Umbilical cord (tissue), 1 donor: ENCODE measurements at regions not wholly inside any gene's neighbourhood (a gene's known extent, or its start where the extent isn't known, plus 50 kb on each side); places are given as distances from the start of the nearest gene placed in this dataset.

Experiments
- DNase-seq: peaks from one replicate; pipeline ENCODE4 v3.0.0-alpha.2; 2015; ENCODE audit warnings: low spot score

DNA sequence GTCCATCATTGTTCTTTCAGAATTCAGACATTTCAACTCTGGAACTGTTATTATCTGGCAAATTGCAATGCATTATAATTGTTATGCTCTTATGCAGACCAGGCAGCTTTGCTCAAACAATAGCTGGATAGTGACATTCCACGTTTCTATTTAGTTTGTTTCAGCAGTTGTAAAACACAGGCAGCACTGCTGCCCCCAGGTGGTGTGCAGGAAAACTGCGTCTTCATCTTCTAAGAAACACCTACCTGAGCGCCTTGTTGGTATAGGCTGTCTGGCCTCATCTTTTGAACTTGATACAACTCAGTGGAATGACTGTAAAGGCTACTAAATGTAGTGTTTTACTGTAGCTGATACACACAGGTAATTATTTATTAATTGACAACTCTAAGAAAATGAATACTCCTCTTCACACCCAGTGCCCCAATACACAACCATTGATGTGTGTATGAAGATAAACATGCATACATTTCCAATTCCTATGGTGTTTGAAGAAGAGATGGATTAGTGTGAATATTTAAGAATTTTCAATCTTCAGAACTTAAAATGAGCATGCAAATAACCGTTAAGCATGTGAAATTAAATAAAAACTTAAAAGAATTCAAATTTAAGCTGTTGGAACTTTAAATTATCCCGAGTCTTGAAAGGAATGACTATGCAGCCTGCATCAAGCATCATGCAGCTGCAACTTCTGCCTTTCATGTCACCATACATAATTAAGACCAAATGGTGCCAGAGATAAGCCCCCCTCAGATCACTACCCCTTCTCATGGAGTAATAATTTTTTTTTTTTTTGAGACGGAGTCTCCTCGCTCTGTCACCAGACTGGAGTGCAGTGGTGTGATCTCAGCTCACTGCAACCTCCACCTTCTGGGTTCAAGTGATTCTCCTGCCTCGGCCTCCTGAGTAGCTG is 85.6 kb downstream of the CD8B2 start:
- no peak for DNase-seq

DNA sequence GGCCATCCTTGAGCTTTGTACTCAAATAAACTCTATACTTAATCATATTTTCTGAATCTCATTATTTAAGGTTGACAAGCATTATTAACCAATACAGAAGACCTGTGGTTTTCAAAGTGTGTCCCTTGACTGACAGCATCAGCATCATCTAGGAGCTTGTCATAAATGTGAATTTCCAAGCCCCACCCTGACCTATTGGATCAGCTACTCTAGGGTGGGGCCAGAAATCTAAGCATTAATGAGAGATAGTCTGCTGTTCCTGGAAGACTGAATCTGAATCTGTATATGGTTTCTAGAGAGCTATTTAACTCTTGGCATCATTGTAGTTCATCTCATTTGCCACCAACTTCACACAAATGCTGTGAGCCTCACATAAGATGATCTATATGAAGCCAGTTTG is 86.6 kb downstream of the CD8B2 start:
- no peak for DNase-seq

DNA sequence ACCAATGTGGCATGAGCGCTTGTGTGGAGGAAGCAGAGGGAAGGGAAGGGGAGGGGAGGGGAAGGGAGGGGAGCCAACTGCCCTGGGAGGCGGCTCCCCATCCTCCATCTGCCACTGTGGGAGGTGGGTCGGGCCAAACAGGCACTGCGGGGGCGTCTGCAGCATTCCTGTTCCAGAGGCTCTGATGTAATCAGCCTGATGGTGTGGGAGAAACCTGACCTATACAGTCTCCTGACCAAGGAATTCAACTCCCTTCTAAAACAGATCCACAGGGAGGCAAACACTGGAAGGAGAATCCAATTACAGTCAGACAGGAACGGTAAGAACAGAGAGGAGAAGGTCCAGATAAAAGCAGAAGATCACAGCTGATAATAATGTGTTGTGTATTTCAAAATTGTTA is 88.8 kb downstream of the CD8B2 start:
- DNase-seq: peak; percentile 54

DNA sequence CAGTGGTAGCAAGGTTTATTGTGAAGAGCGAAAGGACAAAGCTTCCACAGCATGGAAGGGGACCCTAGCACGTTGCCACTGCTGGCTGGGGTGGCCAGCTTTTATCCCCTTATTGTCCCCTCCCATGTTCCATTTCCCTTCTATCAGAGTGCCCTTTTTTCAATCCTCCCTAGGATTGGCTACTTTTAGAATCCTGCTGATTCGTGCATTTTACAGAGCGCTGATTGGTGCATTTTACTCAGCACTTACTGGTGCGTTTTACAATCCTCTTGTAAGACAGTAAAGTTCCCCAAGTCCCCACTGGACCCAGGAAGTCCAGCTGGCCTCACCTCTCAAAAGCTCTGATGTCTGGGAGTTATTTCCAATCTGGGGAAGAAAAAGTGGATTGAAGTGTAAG is 90.1 kb downstream of the CD8B2 start:
- DNase-seq: no peak

DNA sequence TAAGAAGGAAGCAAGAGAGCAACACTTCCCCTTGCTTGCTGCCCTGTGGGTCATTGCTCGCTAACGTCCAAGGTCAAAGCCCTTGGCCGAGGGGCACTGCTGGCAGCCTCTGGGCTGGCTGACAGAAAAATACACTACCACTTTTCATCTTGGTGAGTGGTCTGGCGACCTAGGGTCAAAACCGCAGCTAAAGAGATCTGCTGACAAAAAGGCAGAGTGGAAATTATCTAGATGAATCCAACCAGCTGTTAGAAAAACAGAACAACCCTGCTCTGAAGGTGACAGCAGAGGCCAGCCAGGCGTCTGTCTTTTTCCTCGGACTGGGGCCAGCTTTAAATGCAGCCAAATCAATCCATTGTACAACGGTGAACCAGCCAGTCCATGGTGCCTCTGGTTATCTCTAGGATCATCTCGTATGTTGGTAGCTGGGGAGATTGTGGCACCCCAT is 92.6 kb downstream of the CD8B2 start:
- peak; percentile 25 for DNase-seq

DNA sequence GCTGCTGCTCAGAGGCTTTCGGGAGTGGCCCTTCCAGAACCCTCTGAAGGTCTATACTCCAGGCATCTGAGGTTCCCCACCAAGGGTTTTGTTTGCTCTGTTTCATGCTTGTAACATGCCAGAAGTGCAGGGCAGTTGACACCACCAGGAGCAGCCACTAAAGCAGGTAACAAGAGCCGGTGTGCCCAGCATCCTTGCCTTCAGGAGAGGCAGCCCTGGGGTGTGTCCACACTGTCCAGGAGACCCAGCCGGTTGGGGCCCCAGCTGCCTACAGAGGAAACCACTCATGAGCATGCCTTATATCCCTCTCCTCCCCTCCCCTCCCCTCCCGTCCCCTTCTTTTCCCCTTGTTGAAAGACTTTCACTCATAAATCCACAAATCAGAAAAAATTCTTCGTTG is 93.1 kb downstream of the CD8B2 start:
- DNase-seq: no peak

DNA sequence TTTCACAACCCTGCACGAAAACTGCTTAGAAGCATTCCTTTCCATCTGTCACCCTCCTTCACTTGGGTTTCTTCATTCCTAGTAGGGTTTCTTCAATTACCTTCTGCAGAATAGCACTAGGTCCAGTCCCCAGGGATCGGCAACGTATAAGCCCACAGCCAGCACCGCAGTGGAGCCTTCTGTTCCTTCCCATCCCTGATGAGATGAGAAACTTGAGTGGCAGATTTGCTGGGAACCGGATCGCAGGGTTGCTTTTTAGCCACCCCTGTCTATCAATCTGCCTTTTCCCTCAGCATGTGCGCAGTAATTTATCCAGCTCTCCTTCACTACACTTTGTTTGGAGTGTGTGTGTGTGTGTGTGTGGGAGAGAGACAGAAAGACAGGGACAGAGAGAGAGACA is 94.2 kb downstream of the CD8B2 start:
- no peak for DNase-seq

DNA sequence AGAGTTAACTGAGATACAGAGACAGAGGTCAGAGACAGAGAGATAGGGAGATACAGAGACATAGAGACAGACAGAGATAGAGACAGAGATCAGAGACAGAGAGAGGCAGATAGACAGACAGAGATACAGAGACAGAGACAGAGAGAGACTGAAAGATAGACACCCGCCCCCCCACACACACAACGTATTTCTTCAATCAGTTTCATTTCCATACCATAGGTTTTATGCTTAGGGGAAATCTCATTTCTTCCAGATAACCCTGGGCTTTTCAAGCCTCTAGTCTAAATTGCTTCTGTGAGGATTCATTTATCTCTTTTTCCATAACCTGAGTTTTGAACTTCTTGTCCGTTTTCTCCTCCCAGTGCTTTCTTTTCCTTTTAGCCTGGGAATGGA is 94.6 kb downstream of the CD8B2 start:
- DNase-seq: no peak

DNA sequence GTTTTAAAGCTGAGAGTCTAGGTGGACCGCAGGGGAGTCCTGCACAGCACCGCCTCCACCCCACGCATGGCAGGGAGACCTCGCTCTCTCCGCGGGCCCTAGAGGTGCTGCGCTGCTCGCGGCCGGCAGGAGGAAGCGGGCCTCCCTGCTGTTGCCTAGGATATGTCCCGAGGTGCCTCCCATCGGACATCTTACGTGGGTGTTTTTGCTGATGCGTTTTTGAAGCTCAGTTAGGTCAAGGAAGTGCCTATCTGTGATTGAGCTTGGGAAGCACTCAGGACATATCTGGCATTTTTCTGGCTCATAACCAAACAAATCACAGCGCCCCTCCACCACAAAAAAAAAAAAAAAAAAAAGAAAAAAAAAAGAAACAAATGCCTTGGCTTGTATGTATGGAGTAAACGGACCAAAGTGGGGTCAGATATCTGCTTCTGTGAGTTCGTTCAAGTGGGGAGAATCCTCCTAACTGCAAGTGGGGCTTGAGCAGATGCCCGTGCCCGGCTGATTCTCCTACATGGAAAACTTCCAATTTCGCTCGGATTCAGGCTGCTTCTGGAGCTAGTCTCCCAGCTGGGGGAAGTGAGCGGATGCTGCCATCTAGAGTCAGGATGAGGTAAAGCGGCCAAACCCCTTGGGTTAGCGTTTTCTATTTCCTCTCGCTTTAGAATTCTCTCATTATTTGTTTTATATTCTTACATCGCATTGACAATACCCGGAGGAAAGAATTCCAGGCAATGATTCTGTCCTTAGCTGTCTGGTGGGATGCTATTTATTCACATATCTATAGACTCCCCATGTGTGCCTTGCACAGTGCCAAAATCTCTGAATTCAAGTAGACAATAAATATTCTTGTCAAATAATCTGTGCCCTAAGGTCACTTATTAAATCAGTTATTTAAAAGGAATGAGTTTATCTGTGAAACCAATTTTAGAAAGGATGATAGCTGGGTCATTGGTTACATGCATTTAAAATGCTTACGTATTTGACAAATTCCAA is 95.3 kb downstream of the CD8B2 start:
- DNase-seq: peak; percentile 92

DNA sequence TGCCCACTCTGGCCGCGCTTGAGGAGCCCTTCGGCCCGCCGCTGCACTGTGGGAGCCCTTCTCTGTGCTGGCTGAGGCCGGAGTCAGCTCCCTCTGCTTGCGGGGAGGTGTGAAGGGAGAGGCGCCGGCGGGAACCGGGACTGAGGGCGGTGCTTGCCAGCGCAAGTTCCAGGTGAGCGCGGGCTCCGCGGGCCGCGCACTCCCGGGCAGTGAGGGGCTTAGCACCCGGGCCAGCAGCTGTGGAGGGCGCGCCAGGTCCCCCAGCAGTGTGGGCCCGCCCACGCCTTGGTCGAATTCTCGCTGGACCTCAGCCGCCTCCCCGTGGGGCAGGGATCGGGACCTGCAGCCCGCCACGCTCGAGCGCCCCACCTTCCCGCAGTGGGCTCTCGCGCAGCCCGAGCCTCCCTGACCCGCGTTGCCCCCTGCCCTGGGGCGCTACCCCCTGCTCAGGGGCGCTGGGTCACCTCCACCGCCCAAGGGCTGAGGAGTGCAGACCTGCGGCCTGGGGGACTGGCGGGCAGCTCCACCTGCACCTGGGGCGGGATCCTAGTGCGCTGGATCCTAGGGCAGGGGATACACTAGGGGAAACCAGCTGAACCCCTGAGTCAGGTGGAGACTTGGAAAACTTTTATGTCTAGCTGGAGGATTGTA is 97.3 kb downstream of the CD8B2 start:
- no peak for DNase-seq

DNA sequence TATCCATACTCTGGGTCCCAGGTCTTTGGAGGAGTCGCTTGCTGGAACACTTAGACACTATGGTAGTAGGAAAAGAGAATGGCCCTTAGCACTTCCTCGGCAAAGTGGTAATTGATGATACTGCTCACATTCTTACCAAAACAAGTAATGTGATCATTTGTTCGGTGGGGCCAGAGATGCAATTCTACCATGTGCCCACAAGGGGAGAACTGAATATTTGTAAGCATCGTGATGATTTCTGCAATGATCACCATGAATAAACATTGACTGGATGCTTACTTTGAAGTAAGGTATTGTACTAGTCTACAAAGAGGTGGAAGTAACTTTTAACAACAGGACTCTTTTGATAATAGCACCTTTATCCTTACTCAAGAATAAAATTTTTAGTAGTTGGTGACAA is 109.7 kb downstream of the CD8B2 start:
- DNase-seq: no peak

DNA sequence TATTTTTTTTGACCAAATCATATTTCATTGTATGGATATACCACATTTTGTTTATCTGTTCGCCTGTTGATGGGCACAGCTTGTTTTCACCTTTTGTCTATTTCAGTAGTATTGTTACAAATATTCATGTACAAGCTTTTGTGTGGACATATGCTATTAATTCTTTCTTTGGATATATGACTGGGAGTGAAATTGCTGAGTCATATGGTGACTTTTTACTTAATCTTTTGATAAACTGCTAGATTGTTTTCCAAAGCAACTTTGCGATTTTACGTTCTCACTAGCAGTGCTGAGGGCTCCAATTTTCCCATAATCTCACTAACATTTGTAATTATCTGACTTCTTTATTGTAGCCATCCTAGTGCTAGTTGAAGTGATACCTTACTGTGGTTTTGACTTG is 112.4 kb downstream of the CD8B2 start:
- DNase-seq: no peak

DNA sequence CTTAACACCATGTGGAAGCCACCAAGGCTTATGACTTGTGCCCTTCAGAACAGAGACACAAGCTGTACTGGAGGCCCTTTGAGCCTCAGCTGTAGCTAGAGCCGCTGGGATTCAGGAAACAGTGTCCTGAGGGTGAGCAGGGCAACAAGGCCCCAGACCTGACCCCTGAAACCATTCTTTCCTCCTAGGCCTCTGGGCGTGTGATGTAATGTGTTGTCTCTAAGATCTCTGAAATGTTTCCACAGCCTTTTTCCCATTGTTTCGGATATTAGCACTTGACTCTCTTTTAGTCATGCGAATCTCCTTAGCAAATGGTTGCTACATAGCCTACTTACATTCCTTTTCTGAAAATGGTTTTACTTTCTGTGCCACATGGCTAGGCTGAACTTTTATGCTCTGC is 114.9 kb downstream of the CD8B2 start:
- no peak for DNase-seq

DNA sequence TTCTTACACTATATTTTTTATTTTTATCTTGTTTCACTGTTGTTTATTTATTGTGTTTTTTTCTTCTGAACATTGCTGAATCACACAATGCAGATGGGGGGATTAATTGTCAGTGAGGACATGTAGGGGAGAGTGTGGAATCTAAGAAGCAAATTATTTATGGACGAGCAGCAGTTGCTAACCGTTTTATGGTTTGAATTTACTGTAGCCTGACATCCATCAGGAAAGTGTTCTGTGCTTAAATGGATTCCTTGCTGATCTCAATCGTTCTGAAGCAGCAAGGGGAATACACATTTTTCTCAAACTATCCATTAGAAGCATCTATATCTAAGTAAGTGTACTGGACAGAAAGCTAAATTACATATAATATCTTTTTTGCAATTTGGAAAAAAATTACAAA is 119.5 kb downstream of the CD8B2 start:
- DNase-seq: no peak

DNA sequence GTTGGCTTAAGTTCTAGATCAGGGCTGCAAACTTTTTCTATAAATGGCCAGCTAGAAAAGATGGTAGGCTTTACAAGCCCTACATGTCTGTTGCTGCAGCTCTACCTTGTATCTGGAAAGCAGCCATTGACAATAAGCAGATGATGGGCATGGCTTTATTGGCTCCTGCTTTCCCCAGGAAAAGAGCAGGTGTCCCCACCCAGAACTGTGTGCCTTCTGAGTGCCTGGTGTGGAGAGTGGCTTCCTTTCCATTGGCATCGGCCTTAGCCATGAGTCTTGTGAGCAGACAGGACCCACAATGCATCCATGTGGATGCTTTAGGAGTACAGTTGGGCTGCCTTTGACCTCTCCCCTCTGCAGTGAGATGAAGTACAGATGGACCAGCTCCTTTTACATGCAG is 120.2 kb downstream of the CD8B2 start:
- DNase-seq: no peak

DNA sequence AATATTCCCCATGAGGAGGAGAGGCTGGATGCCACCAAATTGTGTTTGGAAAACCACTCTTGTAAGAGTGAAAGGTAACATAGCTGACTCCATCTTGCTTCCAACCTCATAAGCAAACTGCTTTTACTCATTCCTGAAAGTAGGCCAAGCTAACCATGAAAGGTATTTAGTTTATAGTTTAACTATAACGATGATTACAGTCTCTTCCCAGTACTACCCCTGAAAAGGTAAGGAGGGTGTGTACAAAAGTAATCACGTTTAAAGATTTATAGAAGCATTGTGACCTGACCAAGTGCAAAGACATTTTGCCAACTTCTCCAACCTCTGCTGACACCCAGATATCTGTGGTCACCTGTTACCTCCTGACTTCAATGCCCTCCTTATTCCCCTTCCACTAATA is 122.6 kb downstream of the CD8B2 start:
- no peak for DNase-seq

DNA sequence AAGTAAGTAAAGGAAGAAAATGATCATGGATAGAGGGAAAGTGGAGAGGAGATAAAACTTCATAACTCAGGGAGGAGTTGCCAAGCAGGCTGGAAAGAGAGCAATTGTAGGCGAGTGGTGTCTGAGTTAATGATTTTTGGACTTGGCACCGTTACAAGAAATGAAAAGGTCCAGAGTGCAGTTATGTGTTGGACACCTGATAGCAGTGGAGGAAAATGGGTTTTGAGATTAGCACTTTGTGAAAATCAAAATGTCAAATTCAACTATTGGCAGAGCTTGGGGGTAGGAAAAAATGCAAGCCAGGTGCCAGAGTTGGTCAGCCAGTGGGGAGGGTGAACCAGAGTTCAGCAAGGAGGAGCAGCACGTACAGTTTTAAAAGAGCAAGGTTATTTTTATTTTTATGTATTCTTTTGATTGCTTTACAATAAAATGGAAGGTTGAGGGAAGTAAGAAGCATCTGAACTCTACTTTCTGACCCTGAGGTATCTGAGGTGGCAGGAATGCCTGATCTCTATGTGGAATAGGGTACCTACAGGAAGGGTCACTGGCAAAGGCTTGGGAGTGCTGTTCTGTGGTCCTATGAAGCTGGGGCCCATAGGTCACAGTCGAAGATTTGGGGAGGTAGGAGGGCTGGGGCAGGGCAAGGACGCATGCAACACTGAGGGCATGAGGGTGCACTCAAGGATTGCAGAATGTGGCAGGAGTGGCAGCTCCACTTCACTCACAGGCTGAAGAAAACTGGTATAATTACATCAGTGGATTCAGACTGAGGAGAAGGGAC is 127.5 kb downstream of the CD8B2 start:
- no peak for DNase-seq

DNA sequence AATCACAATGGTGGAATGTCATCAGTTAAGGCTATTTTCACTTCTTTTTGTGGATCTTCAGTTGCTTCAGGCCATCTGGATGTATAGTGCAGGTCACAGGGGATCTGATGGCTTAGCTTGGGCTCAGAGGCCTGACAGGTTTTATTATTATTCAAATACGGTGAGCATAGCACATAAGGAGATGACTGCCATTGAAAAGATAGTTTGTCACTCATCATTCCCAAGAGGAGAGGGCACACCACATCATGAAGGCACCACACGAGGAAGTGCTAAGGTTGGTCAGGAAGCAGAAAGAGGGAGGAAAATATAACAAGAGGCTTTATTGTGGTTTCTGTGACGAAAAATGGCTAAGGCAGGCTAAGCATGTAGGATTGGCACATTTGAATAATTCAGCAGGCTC is 131.4 kb downstream of the CD8B2 start:
- no peak for DNase-seq

DNA sequence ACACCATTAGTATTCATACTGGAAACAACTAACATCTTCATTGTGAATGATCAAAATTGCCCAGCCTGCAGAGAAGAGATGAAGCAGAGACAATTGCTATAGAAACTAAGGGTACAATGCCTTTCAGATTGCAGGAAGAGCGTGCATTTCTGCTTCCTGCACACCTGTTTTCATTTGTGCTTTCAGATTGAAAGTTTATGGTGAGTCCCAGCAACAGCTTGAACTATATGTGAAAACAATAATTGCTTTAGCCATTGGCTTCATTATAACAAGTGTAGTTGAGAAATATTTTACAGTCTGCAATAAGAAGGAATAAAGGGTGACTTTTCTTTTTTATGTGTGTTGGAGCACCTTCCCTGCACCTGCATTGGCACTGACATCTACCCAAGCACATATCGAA is 136.3 kb downstream of the CD8B2 start:
- DNase-seq: no peak

DNA sequence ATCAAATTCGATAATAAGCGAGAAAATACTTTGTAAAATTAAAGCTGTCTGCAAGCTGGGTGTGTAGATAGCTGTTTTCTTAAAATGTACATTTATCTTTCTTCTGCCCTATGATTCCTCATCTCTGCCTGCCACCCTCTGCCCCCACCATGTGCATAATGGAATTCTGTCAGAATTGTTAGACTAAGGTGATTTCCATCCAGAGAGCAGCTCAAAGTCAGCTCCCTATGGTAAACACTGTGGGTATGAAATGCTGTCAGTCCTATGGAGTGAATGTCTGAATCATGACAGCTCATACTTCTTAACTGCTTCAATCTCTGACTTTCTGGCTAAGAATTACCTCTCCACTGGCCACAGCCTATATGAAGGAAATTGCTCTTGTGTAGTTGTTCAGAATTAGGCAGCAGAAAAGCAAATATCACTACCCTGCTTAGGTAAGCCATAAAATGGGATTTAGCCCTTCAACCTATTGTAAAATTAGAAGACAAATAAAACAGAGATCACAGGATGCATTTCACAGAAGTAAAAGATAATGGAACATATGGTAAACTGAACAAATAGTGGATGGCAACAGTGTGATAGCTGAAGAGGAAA is 137.7 kb downstream of the CD8B2 start:
- no peak for DNase-seq

DNA sequence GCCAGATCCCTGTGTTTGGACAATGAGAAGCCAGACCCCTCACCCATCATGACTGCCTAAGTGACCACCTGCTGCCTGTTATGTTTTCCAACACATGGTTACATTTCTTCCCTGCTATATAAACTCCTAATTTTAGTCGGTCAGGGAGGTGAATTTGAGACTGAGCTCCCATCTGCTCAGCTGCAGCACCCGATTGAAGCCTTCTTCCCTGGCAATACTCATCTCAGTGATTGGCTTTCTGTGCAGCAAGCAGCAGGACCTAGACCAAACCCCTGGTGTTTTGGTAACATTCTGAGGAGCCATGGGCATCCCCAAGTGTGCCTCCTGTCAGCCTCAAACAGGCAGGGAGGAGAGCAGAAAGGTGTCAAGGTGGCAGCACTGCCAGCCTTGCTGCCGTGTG is 141.2 kb downstream of the CD8B2 start:
- no peak for DNase-seq
